Left lobe of liver (tissue), 2 donors: ENCODE measurements at regions not wholly inside any gene's neighbourhood (a gene's known extent, or its start where the extent isn't known, plus 50 kb on each side); places are given as distances from the start of the nearest gene placed in this dataset.
"Not testable (repeated sequence)": the region's sequence is repeated elsewhere in the genome, so short reads cannot be mapped to it uniquely, and the experiment has no call there.

Source experiments
- ATAC-seq: fragments of 200-7000 bp; cut with Tn5 transposase; one replicate; pipeline ENCODE4 v1.9.1; 2020; ENCODE audit warnings: mild to moderate bottlenecking, moderate library complexity
- DNase-seq: peaks from one replicate; pipeline ENCODE4 v3.0.0-alpha.2; 2020; ENCODE audit warnings: low spot score
- donor health status: DM: no; HTN: no; CAD: no; lungs with moderate emphysema.
- donor health status: DM: no; HTN: yes; CAD: no.

- no peak for DNase-seq
- no peak for ATAC-seq
These were observed 1092.0 kb upstream of the LRRTM1 start for GRCh38 chr2:81396417-81397019.

- ATAC-seq: no peak
- no peak for DNase-seq
These were observed 1091.2 kb upstream of the LRRTM1 start for GRCh38 chr2:81395746-81396145.

DNA sequence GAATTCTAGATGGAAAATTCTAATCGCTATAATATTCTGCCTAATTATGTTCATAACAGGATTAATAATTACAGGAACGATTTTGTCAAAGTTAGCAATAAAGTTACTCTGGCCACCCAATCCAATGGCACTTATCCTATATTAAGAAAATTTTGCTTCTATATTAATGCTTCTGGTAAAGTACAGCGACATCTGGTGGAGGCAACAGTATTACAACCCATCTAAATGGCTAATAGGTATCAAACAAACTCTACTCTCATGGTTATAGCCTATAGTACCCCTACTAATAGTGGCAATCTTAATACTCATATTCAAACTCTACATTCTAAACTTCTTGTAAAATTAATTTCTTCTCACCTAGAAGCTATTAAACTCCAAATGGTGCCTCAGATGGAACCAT is 1084.7 kb upstream of the LRRTM1 start:
- no peak for ATAC-seq
- DNase-seq: no peak

DNA sequence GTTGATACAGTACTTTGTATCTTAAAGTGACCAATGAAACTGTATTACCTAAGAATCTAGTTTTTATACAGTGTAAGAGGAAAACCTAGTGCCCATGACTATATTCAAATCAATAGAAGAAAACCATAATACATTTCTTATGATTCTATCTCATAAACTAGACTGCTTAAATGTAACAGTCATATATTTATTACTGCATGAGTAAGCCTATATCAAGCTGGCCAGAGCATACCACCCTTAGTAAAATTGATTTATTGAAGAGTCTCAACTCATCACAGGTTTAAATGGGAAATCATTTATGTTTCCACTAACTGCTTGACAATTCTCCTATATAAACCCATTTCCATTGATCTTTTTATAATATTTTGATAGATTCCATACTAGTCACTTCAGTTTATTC is 1059.2 kb upstream of the LRRTM1 start:
- DNase-seq (no peak), ATAC-seq (no peak)

- not testable (repeated sequence) for ATAC-seq, DNase-seq
These were observed 1057.9 kb upstream of the LRRTM1 start for GRCh38 chr2:81362468-81362867.

- ATAC-seq (no peak), DNase-seq (no peak)
These were observed 1050.9 kb upstream of the LRRTM1 start for GRCh38 chr2:81355436-81355835.

DNA sequence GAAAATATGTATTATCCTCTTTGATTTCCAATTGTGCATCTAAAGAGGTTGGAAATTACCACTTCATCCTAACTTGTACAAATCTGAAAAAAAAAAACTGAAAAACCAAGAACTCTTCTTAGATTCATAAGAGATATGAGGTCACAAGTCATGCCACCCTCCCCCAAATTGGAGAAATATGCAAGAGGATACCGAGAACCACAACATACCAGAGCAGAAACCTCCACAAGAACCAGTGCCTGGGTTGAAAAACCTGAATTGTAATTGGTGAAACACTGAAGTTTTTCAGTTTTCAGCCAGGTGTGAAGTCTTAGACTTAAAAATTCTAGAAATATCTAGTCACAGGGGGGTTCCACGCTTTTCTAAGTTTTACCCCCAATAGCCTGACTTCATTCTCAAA is 1029.5 kb upstream of the LRRTM1 start:
- DNase-seq: no peak
- ATAC-seq: no peak

- no peak for DNase-seq
- no peak for ATAC-seq
These were observed 1024.4 kb upstream of the LRRTM1 start for GRCh38 chr2:81328968-81329367.

DNA sequence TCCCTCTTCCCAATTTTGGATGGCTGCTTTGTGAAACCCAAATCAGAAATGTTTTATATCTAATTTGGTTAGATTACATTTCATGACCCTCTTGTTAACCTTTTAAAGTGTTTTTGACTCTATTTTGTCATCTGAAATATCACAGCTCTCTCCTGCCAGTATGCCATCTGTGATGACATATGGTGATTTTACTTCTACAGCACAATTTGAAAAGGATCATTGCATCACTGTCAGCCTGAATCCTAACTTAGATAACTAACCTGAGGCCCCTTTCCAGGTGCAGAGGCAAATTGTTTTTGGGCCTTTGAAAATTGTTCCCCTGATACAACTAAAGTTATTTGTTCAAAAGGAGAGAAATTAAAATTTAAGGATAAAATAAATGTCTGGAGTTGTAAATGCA is 1023.4 kb upstream of the LRRTM1 start:
- ATAC-seq (no peak), DNase-seq (no peak)

- DNase-seq: no peak
- ATAC-seq: peak; percentile 52
These were observed 1019.5 kb upstream of the LRRTM1 start for GRCh38 chr2:81324046-81324445.

- ATAC-seq (no peak), DNase-seq (no peak)
These were observed 999.7 kb upstream of the LRRTM1 start for GRCh38 chr2:81304154-81304830.

DNA sequence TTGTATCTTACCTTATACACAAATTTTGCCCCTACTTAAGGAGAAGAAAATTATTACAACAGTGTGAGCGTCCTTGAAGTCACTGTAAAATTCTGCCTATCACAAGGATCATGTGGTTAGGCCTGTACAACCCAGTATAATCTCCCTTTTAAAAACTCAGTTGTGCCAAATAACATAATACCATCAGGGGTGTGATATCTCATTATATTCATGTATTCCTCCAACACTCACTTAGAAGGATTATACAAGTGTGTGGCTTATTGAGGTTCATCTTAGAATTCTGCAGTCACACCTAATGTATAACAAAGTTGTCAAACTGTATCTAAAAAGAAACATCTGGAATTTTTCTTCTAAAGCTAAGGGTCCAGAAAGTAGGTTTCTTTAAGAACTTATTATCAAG is 998.8 kb upstream of the LRRTM1 start:
- ATAC-seq (no peak), DNase-seq (no peak)

DNA sequence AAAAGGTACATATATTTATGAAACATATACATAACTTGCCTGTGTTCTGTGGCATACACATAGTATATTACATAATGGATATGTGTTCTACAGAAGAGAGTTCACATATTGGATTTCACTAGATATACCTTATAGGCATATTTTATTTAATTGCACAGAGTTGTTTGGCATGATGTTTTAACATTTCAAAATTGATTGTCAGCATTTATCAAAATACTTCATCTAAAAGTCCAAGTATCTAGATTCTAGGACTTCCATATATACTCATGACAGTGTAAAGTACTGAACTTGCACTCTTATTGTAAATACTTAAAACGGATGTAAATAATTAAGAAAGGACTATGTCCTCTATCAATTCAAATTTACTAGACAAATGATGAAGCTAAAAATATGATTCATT is 995.3 kb upstream of the LRRTM1 start:
- ATAC-seq (no peak), DNase-seq (no peak)

DNA sequence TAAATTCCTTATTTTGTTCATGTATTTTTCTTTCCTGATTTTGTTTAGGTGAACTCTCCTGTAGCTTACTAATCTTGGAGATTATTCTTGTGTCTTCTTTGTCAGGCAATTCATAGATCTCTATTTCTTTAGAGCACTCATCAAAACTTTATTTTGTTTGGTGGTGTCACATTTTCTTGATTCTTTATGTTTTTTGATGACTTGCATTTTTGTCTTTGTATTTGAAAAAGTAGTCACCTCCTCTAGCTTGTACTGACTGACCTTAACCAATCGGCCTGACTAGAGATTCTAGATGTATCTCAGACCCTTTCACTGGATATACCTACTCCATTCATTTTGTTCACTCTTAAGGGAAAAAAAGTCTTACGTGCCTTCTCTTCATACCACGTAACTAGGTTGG is 986.3 kb upstream of the LRRTM1 start:
- no peak for DNase-seq
- no peak for ATAC-seq

DNA sequence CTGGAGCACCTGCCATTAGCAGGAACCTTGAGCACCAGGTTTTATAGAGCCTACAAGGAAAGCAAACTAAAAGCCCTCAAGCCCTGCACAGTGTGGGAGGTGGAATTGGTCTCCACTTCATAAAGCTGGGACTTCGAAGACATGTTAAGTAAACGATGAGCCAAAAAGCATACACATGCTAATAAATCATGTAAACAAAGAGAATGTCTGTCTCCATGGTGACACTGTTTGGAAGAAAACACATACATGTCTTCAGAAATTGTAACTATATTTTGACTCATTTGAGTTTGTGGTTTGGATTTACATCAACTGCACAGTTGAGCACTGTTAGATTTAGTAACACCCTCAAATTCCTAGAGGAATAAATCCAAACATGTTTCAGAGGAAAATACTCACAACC is 978.5 kb upstream of the LRRTM1 start:
- ATAC-seq (no peak), DNase-seq (no peak)

DNA sequence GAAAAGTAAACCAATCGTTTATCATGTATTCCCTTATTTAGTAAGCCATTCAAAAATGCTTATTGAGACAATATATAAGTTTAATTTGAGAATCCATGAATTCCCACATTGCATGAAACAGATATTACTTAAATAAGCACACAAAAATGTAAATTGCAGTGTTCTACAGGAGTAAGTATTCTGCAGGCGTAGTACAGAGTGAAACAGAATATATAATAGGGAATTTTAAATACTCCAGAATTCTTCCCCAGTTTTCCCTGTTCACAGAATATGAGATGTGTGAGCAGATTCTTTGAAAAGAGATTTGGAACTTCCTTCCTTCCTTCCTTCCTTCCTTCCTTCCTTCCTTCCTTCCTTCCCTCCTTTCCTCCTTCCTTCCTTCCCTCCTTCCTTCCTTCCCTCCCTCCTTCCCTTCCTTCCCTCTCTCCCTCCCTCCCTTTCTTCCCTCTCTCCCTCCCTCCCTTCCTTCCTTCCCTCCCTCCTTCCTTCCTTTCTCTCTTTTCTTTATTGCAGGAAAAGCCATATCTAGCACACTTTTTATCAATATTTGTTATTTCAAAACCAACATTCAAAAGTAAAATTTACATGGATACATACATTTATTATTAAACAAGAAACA is 977.7 kb upstream of the LRRTM1 start:
- no peak for ATAC-seq
- no peak for DNase-seq

DNA sequence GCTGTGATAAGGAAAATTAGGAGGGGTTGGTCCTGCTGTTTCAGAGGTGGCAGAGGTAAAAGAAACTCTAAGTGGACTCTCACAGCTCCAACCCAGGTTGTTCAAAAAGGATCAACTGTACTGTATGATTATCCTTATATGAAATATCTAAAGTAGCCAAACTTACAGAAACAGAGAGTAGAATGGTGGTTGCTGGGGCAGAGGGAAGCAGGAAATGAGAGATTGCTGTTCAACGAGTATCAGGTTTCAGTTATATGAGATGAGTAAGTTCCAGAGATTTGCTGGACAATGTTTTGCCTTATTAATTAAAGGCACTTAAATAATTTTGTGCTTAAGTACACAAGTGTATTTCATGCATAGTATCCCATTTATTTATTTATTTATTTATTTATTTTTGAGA is 972.0 kb upstream of the LRRTM1 start:
- DNase-seq (no peak), ATAC-seq (no peak)

DNA sequence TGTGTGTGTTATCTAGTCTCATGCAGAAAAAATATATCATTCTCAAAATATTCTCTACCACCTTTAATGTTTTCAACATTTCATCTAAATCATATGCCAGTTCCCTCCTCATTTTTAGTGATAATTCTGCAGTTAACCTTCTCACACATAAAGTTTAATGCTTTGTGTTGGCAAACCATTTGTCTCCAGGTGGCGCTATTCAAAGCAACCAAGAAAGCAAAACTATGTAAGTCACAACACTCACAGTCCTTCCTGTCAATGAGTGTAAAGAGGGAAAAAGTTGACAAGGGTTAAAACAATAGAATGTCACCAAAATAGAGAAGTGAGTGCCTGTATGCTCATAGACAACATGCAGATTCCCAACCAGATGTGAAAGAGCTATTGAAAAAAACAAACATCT is 961.6 kb upstream of the LRRTM1 start:
- DNase-seq (no peak), ATAC-seq (no peak)

- no peak for DNase-seq
- no peak for ATAC-seq
These were observed 959.4 kb upstream of the LRRTM1 start for GRCh38 chr2:81263989-81264388.

- no peak for ATAC-seq
- no peak for DNase-seq
These were observed 955.8 kb upstream of the LRRTM1 start for GRCh38 chr2:81260320-81260719.

DNA sequence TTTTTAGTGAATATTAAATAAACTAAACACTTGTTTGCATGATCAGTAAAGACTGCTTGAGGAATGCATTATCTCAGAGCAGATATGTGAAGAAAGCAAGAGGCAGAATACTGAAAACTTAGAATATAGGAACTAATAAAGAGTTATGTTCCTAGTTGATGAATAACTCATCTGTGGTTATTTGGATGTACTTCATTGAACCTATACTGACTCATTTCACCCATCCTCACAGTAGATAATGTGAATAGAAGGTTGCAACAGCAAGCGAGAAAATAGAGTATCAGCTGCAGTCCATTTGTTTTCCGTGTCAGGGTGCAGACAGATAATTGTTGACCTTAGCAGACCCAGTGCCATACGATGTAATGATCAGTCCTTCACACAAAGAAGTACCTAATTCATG is 945.7 kb upstream of the LRRTM1 start:
- ATAC-seq (no peak), DNase-seq (no peak)

DNA sequence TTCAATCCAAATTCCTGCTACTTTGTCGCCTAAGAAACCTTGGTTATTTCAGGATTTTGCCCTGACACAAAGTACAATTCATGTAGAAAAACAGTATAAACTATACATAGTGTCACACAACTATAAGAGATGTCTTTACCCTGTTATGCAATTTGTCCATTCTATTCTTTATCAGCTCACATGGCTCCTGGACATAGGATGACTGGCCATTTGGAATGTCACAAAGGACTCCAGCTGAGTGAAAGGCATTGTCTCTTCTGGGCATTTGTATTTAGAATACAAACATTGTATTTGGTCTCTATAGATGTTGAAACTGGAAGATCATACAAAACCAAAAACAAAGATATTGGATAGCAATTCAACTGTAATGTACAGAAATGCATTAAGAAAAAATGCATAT is 944.6 kb upstream of the LRRTM1 start:
- ATAC-seq (no peak), DNase-seq (no peak)

- ATAC-seq: peak; percentile 99
- no peak for DNase-seq
These were observed 943.1 kb upstream of the LRRTM1 start for GRCh38 chr2:81247648-81248047.
